ENCODE measurements at regions not wholly inside any gene's neighbourhood (a gene's known extent, or its start where the extent isn't known, plus 50 kb on each side); places are given as distances from the start of the nearest gene placed in this dataset.
"Not testable (repeated sequence)": the region's sequence is repeated elsewhere in the genome, so short reads cannot be mapped to it uniquely, and the experiment has no call there.

- TF ChIP-seq SNRNP70 (optimal IDR thresholded peaks at IDR 0.05; ENCODE audit: low read depth, low read length); EZH2 (IDR thresholded peaks at IDR 0.05; ENCODE audit: borderline replicate concordance, low read depth, low read length); CTCF (IDR thresholded peaks at IDR 0.05 in 2 of 3, conservative IDR thresholded peaks at IDR 0.05 in 1 of 3; ENCODE audit: insufficient read depth in 2 of 3, low read depth in 1 of 3, low read length in 3 of 3); MYC (IDR thresholded peaks at IDR 0.05; ENCODE audit: low read depth, low read length); MYC (CRISPR knock-in tag; IDR thresholded peaks at IDR 0.05; ENCODE audit: borderline replicate concordance, low read depth); FIP1L1 (IDR thresholded peaks at IDR 0.05; ENCODE audit: low read depth, low read length, poor library complexity, severe bottlenecking); YBX1 (IDR thresholded peaks at IDR 0.05): not testable (repeated sequence)
Observed at GRCh38 chrX:139003856-139004527, 292.5 kb upstream of the FGF13 start.
